GM12874 (cell line): ENCODE measurements at regions not wholly inside any gene's neighbourhood (a gene's known extent, or its start where the extent isn't known, plus 50 kb on each side); places are given as distances from the start of the nearest gene placed in this dataset.

ENCODE experiments used
- TF ChIP-seq, protein P1 (sequence below): IDR thresholded peaks from 2 replicates; pipeline ENCODE4 v1.5.1; 2011; ENCODE audit warnings: low read depth, mild to moderate bottlenecking, control low read depth, low read length, moderate library complexity; ENCODE audit not compliant: insufficient read depth

DNA sequence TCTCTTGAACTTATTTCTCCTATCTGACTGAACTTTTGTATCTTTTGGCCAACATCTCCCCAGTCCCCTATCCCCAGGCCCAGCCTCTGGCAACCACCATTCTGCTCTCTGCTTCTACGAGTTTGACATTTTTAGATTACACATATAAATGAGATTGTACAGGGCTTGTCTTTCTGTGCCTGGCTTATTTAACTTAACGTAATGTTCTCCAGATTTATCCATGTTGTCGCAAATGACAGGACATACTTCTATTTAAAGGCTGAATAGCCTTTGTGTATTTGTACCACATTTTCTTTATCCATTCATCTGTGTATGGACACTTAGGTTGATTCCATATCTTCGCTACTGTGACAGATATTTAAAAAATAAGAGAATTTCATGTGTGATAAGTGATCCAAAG, 98.6 kb downstream of the LSMEM1 start:
- TF ChIP-seq, protein P1, sequence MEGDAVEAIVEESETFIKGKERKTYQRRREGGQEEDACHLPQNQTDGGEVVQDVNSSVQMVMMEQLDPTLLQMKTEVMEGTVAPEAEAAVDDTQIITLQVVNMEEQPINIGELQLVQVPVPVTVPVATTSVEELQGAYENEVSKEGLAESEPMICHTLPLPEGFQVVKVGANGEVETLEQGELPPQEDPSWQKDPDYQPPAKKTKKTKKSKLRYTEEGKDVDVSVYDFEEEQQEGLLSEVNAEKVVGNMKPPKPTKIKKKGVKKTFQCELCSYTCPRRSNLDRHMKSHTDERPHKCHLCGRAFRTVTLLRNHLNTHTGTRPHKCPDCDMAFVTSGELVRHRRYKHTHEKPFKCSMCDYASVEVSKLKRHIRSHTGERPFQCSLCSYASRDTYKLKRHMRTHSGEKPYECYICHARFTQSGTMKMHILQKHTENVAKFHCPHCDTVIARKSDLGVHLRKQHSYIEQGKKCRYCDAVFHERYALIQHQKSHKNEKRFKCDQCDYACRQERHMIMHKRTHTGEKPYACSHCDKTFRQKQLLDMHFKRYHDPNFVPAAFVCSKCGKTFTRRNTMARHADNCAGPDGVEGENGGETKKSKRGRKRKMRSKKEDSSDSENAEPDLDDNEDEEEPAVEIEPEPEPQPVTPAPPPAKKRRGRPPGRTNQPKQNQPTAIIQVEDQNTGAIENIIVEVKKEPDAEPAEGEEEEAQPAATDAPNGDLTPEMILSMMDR = no peak

GRCh38 chr7:112580717-112581435, 100.1 kb downstream of the LSMEM1 start:
- TF ChIP-seq, protein P1 = no peak

DNA sequence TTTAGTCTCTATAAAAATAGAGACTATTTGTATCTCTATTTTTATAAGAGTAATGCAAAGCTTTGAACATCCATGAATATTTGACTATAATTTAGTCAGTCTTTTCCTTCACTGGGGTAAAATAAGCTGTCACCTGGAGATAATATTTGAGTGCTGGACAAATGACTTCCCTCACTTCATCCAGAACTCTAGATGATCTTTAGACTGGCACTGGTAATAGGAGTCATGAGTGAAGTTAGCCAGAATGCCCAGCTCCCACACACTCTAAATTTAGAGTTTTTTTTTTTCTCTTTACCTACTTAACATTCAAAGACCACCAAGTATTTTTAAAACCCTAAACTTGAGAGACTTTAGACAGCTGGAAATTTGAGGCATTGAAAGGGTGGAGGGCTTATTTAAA, 100.7 kb downstream of the LSMEM1 start:
- TF ChIP-seq, protein P1 = no peak

DNA sequence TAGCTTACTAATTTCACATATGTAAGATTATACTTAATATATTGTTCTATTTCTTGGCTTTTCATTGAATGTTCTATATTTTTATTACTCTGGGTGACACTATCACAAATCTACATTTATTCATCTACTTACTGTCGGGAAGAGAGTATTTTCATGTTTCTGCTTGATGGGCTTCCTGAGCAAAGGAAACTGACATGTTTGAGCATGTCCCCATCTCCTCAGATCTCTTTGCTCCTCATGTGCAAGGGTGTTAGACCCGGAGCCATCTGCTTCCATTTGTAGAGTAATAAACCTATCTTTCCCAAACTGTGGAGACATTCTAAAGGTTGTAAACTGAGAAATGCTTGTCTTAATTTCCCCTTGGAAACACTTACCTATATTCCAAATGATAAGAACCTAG, 103.5 kb downstream of the LSMEM1 start:
- TF ChIP-seq, protein P1 = no peak

GRCh38 chr7:112587504-112587903, 106.7 kb downstream of the LSMEM1 start:
- TF ChIP-seq, protein P1 = no peak

DNA sequence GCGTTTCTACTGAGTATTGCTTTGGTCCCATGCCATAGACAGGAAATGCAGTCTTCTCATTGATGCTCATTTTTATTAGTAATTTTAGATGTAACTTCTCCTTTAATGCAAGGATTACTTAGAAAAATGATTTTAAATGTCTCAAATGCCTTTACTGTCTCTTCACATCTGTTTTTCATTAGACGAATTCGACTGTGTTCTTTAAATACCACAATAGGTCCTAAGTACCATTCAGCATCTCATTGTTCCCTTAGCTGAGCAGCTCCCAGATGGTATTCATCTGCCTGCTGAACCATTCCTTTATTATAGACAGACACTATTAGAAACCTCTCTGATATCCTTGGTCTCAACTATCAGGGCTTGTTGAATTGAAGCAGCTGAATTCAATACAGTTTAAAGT, 113.6 kb downstream of the LSMEM1 start:
- TF ChIP-seq, protein P1 = no peak

DNA sequence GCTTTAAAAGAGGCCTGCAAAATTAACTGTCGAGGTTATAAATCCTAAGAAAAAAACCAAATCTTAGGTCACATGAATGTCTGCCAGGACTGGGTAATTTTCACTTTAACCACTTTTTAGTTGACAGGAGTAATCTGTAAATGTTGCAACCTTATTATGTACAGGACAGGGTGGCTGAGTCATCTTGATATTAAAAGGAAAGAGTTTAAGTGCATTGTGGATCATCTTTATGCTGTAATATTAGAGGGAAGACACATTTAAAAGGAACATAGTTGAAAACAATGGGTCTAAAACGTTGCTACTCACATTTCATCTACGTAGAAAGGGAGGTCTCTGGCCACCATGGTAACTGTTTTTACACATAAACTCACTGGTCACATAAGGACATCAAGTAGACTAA, 115.5 kb downstream of the LSMEM1 start:
- TF ChIP-seq, protein P1 = no peak
